ENCODE measurements at regions not wholly inside any gene's neighbourhood (a gene's known extent, or its start where the extent isn't known, plus 50 kb on each side); places are given as distances from the start of the nearest gene placed in this dataset.

GRCh38 chr1:193348091-193348768 lies 161.8 kb upstream of the B3GALT2 start:
- TF ChIP-seq CTCF (IDR thresholded peaks at IDR 0.05; ENCODE audit: low read length) (no peak), EZH2 (IDR thresholded peaks at IDR 0.05; ENCODE audit: borderline replicate concordance, low read length) (no peak)
